DOHH2 (cell line): ENCODE measurements at regions not wholly inside any gene's neighbourhood (a gene's known extent, or its start where the extent isn't known, plus 50 kb on each side); places are given as distances from the start of the nearest gene placed in this dataset.

ENCODE experiments used
- H3F3A ChIP-seq: fragments of 200-600 bp; sonication (generic), shearing (Covaris generic); 2 replicates; pipeline ENCODE4 v1.6.0; 2016; ENCODE audit warnings: antibody characterized with exemption, mild to moderate bottlenecking; ENCODE audit not compliant: control insufficient read depth, insufficient read depth
- H3K27ac ChIP-seq: fragments of 200-600 bp; sonication (generic); 2 replicates; pipeline ENCODE4 v1.5.1; 2014; ENCODE audit warnings: low read depth, mild to moderate bottlenecking, low read length, moderate library complexity
- H3K27me3 ChIP-seq: fragments of 200-600 bp; sonication (generic); 2 replicates; pipeline ENCODE4 v1.6.1; 2014; ENCODE audit warnings: mild to moderate bottlenecking, low read length, mixed read lengths; ENCODE audit not compliant: control insufficient read depth
- H3K36me3 ChIP-seq: fragments of 200-600 bp; sonication (generic); 2 replicates; pipeline ENCODE4 v1.6.1; 2014; ENCODE audit warnings: mild to moderate bottlenecking, low read length, moderate library complexity, mixed read lengths; ENCODE audit not compliant: control insufficient read depth
- H3K4me1 ChIP-seq: fragments of 200-600 bp; sonication (generic); 2 replicates; pipeline ENCODE4 v1.6.1; 2014; ENCODE audit warnings: mild to moderate bottlenecking, low read length, mixed read lengths; ENCODE audit not compliant: control insufficient read depth
- H3K4me2 ChIP-seq: fragments of 200-600 bp; sonication (generic); 2 replicates; pipeline ENCODE4 v1.6.0; 2014; ENCODE audit warnings: mild to moderate bottlenecking, low read length, moderate library complexity
- H3K4me3 ChIP-seq: fragments of 200-600 bp; sonication (generic); 2 replicates; pipeline ENCODE4 v1.5.1; 2014; ENCODE audit warnings: mild to moderate bottlenecking, low read length, mixed read lengths
- H3K79me2 ChIP-seq: fragments of 200-600 bp; sonication (generic); 2 replicates; pipeline ENCODE4 v1.6.1; 2014; ENCODE audit warnings: mild to moderate bottlenecking, low read length, mixed read lengths; ENCODE audit not compliant: control insufficient read depth
- H3K9me2 ChIP-seq: fragments of 200-600 bp; sonication (generic); replicated peaks from 2 replicates; pipeline ENCODE4 v1.6.1; 2014; ENCODE audit warnings: mild to moderate bottlenecking, low read length, mixed read lengths; ENCODE audit not compliant: control insufficient read depth
- H3K9me3 ChIP-seq: fragments of 200-600 bp; sonication (generic); 2 replicates; pipeline ENCODE4 v1.6.1; 2014; ENCODE audit warnings: antibody characterized with exemption, low read length, mixed read lengths; ENCODE audit not compliant: control insufficient read depth, insufficient read depth
- H4K20me1 ChIP-seq: fragments of 200-600 bp; sonication (generic); 2 replicates; pipeline ENCODE4 v1.6.0; 2014; ENCODE audit warnings: low read depth, mild to moderate bottlenecking, antibody characterized with exemption, low read length, moderate library complexity; ENCODE audit not compliant: control insufficient read depth, insufficient read depth
- EZH2phosphoT487 ChIP-seq: fragments of 200-600 bp; sonication (generic); IDR thresholded peaks from 2 replicates; pipeline ENCODE4 v1.6.1; 2017; ENCODE audit warnings: borderline replicate concordance, mild to moderate bottlenecking, antibody characterized with exemption, low read length, moderate library complexity, mixed read lengths
- TF ChIP-seq, protein P1 (sequence below): fragments of 200-600 bp; sonication (generic); IDR thresholded peaks from one replicate; pipeline ENCODE4 v1.5.1; 2014; ENCODE audit warnings: antibody characterized with exemption, mild to moderate bottlenecking, low read depth, low read length; ENCODE audit not compliant: poor library complexity, severe bottlenecking

DNA sequence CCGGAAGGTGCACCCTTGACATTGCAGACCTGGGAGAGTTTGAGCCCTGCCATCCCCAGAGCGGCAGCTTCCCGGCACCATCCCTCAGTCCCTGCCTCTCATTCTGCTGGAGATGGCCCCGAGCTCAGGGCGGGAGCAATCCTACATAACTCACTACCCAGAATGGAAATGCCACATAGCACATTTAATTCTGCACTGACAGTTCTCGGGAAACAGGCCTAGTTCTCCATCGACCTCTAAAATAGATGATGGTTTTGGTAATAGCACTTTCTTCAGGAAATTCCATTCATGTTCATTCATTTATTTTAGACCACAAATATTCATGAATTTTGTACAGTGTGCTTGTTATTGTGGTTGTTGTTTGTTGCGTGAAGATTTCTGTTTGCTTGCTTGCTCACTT lies 92.9 kb upstream of the SLC14A2 start:
- H3K9me3 ChIP-seq = no peaks in the 10 kb centered on the region
- H3K27ac ChIP-seq = no peak overlapping the region
- TF ChIP-seq, protein P1, sequence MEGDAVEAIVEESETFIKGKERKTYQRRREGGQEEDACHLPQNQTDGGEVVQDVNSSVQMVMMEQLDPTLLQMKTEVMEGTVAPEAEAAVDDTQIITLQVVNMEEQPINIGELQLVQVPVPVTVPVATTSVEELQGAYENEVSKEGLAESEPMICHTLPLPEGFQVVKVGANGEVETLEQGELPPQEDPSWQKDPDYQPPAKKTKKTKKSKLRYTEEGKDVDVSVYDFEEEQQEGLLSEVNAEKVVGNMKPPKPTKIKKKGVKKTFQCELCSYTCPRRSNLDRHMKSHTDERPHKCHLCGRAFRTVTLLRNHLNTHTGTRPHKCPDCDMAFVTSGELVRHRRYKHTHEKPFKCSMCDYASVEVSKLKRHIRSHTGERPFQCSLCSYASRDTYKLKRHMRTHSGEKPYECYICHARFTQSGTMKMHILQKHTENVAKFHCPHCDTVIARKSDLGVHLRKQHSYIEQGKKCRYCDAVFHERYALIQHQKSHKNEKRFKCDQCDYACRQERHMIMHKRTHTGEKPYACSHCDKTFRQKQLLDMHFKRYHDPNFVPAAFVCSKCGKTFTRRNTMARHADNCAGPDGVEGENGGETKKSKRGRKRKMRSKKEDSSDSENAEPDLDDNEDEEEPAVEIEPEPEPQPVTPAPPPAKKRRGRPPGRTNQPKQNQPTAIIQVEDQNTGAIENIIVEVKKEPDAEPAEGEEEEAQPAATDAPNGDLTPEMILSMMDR = no peak
- TF ChIP-seq EZH2phosphoT487 = no peak
- no peaks in the 10 kb centered on the region for H4K20me1 ChIP-seq
- H3K4me2 ChIP-seq = no peak overlapping the region
- H3K79me2 ChIP-seq = no peaks in the 10 kb centered on the region
- no peak overlapping the region for H3K4me3 ChIP-seq
- H3K9me2 ChIP-seq = no peaks in the 10 kb centered on the region
- no peaks in the 10 kb centered on the region for H3K36me3 ChIP-seq
- no peaks in the 10 kb centered on the region for H3K27me3 ChIP-seq
- no peaks in the 10 kb centered on the region for H3F3A ChIP-seq
- H3K4me1 ChIP-seq = no peaks in the 10 kb centered on the region

DNA sequence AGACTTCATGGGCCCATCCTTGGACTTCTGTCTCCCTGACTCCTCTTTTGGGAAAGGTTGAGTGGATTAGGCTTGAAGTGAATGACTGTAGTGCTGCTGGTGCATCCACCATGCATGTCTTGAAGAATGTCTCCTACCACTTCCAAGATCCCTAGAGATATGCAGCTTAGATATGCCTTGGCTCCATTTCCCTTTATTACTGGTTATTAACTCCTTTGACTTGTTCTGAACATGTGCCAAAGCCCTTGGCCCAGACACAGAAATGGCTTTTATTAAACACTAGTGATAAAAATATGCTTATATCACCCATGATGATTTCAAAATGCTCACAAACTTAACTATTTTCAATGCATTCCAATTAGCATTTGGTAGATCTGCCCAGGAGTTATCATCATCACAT lies 90.0 kb upstream of the SLC14A2 start:
- Histone ChIP-seq H3K36me3 (no peaks in the 10 kb centered on the region), H4K20me1 (no peaks in the 10 kb centered on the region), H3K4me1 (no peaks in the 10 kb centered on the region), H3F3A (no peaks in the 10 kb centered on the region), H3K4me3 (no peak overlapping the region), H3K79me2 (no peaks in the 10 kb centered on the region), H3K9me3 (no peaks in the 10 kb centered on the region), H3K9me2 (no peaks in the 10 kb centered on the region), H3K27ac (no peak overlapping the region), H3K4me2 (no peak overlapping the region), H3K27me3 (no peaks in the 10 kb centered on the region)
- TF ChIP-seq, protein P1 = no peak
- TF ChIP-seq EZH2phosphoT487 = no peak

GRCh38 chr18:45526114-45526841 lies 89.0 kb upstream of the SLC14A2 start:
- Histone ChIP-seq H3K4me1 (no peaks in the 10 kb centered on the region), H3K36me3 (no peaks in the 10 kb centered on the region), H3K9me3 (no peaks in the 10 kb centered on the region), H3K27ac (no peak overlapping the region), H3F3A (no peaks in the 10 kb centered on the region), H3K27me3 (no peaks in the 10 kb centered on the region), H3K9me2 (no peaks in the 10 kb centered on the region), H3K4me3 (no peak overlapping the region), H3K4me2 (no peak overlapping the region), H4K20me1 (no peaks in the 10 kb centered on the region), H3K79me2 (no peaks in the 10 kb centered on the region)
- TF ChIP-seq, protein P1 = no peak
- TF ChIP-seq EZH2phosphoT487 = no peak
